BE2C (cell line): ENCODE measurements at regions not wholly inside any gene's neighbourhood (a gene's known extent, or its start where the extent isn't known, plus 50 kb on each side); places are given as distances from the start of the nearest gene placed in this dataset.
"Not testable (repeated sequence)": the region's sequence is repeated elsewhere in the genome, so short reads cannot be mapped to it uniquely, and the experiment has no call there.

Experiments
- DNase-seq: peaks from one replicate; pipeline ENCODE4 v3.0.0-alpha.2; 2020
- H3K27me3 ChIP-seq: fragments of 250-450 bp; sonication (Bioruptor Pico); 2 replicates; pipeline ENCODE4 v1.5.1; 2020; ENCODE audit warnings: mild to moderate bottlenecking
- H3K36me3 ChIP-seq: fragments of 250-450 bp; sonication (Bioruptor Pico); 2 replicates; pipeline ENCODE4 v1.5.1; 2020; ENCODE audit warnings: mild to moderate bottlenecking
- H3K4me1 ChIP-seq: fragments of 250-450 bp; sonication (Bioruptor Pico); 2 replicates; pipeline ENCODE4 v1.5.1; 2020
- H3K4me3 ChIP-seq: 2 replicates; pipeline ENCODE4 v1.5.1; 2011; ENCODE audit warnings: low read depth, low read length
- H3K9me3 ChIP-seq: fragments of 250-450 bp; sonication (Bioruptor Pico); 2 replicates; pipeline ENCODE4 v1.5.1; 2020
- TF ChIP-seq, protein P1 (sequence below): IDR thresholded peaks from 2 replicates; pipeline ENCODE4 v1.5.1; 2012; ENCODE audit warnings: mild to moderate bottlenecking, low read depth, low read length

DNA sequence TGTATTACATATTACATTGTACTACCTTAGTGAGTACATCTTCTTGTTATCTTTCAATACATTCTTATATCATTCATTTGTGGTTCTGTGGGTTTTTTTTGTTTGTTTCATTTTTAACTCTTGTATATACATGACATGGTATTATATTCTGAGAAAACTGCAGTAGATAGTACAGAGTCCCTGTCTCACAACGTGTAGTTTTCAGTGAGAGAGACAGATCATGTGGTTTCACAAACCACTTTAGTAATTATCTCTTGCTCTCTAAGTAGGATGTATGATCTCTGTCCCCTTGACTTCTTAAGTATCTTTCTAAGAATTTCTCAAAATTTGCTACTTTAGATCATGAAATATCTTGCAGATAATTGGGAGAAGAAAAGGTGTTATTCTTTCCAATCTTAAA lies 745.9 kb upstream of the CDH9 start:
- no peaks in the 10 kb centered on the region for H3K27me3 ChIP-seq
- H3K36me3 ChIP-seq: no peaks in the 10 kb centered on the region
- H3K4me1 ChIP-seq: no peaks in the 10 kb centered on the region
- H3K9me3 ChIP-seq: no peaks in the 10 kb centered on the region; the same call in 1 of the 2 replicates
- no peak overlapping the region for H3K4me3 ChIP-seq
- TF ChIP-seq, protein P1, sequence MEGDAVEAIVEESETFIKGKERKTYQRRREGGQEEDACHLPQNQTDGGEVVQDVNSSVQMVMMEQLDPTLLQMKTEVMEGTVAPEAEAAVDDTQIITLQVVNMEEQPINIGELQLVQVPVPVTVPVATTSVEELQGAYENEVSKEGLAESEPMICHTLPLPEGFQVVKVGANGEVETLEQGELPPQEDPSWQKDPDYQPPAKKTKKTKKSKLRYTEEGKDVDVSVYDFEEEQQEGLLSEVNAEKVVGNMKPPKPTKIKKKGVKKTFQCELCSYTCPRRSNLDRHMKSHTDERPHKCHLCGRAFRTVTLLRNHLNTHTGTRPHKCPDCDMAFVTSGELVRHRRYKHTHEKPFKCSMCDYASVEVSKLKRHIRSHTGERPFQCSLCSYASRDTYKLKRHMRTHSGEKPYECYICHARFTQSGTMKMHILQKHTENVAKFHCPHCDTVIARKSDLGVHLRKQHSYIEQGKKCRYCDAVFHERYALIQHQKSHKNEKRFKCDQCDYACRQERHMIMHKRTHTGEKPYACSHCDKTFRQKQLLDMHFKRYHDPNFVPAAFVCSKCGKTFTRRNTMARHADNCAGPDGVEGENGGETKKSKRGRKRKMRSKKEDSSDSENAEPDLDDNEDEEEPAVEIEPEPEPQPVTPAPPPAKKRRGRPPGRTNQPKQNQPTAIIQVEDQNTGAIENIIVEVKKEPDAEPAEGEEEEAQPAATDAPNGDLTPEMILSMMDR: no peak
- DNase-seq: no peak

DNA sequence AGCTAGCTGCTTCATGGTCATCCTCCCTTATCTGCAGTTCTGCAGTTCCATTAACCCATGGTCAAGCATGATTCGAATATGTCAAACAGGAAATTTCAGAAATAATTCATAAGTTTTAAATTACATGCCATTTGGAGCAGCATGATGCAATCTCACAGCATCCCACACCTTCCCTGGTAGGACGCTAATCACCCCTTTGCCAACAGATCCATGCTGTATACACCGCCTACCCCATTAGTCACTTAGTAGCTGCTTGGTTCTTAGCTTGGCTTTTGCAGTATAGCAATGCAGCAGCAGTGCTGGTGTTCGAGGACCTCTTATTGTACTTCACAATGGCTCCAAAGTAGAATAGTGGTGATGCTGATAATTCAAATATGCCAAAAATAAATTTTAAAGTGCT lies 739.7 kb upstream of the CDH9 start:
- Histone ChIP-seq H3K4me1 (no peaks in the 10 kb centered on the region), H3K4me3 (no peak overlapping the region), H3K36me3 (no peaks in the 10 kb centered on the region), H3K27me3 (no peaks in the 10 kb centered on the region), H3K9me3 (no peaks in the 10 kb centered on the region)
- DNase-seq: no peak
- TF ChIP-seq, protein P1: no peak

DNA sequence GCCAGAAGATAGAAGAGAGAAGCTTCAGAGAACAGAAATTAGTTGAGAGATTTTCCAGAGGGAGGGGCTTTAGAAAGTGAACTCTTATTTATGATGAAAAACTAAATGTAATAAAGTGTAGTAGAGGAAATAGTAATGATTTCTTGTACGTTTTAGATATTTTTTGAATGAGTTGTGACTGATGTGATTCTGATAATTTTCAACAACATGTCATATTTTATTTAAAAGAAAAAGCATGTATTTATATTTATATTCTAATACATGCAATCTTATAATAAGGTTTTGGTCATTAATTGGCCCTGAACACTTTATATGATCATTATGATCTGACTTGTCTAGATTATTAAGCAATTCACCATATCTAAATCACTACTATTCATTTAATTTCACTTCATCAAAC lies 735.2 kb upstream of the CDH9 start:
- Histone ChIP-seq H3K4me1 (no peaks in the 10 kb centered on the region), H3K36me3 (no peaks in the 10 kb centered on the region), H3K27me3 (no peaks in the 10 kb centered on the region), H3K9me3 (no peaks in the 10 kb centered on the region), H3K4me3 (no peak overlapping the region)
- TF ChIP-seq, protein P1: no peak
- no peak for DNase-seq

DNA sequence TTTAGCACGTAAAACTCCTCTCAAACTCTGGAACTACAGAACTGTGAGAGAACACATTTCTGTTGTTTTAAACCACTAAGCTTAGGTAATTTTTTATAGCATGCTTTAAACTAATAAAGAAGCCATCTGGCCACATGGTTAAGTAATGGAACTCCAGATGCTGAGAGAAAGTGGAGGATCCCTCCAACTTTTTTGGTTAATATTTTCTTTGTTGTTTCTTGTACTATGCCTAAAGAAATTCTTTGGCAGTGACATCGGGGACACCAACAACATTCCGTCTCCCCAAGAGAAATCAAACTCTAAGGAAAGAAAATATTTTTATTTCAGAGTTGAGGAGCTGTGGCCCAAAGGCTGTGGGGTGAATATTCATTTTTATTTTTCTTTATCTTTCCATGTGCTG lies 734.8 kb upstream of the CDH9 start:
- H3K4me1 ChIP-seq: no peaks in the 10 kb centered on the region
- H3K9me3 ChIP-seq: no peaks in the 10 kb centered on the region
- no peak for DNase-seq
- no peaks in the 10 kb centered on the region for H3K36me3 ChIP-seq
- TF ChIP-seq, protein P1: no peak
- H3K4me3 ChIP-seq: no peak overlapping the region
- H3K27me3 ChIP-seq: no peaks in the 10 kb centered on the region

DNA sequence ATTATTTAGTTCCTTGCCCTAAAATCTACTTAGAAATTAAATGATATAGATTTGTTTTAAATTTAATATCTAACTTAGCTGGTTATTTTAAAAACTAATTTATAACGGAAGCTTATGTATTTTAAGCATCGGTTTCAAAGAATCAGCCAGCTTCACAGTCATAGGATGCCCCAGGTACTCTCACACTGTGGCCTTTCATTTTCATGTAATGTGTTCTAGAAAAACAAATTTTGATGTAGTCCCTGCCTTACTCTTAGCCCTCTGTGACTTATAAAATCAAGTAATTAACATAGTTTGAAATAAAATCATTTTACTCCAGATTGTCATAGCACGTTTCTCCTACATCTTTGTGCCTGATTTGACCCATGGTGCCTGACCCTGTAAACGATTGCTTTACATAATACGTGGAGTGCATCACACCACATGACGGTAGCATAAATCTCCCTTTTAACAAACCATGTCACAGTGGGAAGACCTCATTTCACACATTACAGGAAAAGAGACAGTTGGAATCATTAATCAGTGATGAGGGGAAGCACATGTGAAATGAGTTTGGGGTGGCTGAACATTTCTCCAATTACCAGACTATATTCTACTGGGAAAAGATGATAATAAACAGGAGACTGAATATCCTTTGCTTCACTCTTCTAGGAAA lies 731.5 kb upstream of the CDH9 start:
- TF ChIP-seq, protein P1: no peak
- H3K36me3 ChIP-seq: no peaks in the 10 kb centered on the region
- H3K9me3 ChIP-seq: no peaks in the 10 kb centered on the region
- H3K4me1 ChIP-seq: no peaks in the 10 kb centered on the region
- DNase-seq: no peak
- no peaks in the 10 kb centered on the region for H3K27me3 ChIP-seq
- H3K4me3 ChIP-seq: no peak overlapping the region

DNA sequence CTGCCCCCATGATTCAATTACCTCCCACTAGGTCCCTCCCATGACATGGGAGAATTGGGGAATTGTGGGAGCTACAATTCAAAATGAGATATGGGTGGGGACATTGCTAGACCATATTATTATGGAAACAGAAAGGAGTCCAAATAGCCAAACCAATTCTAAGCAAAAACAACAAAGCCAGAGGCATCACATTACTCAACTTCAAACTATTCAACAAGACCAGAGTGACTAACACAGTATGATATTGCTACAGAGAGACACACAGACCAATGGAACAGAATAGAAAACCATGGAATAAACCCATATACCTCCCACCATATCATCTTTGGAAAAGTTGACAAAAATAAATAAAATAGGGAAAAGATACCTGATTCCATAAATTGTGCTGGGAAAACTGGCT lies 710.5 kb upstream of the CDH9 start:
- no peaks in the 10 kb centered on the region for H3K4me1 ChIP-seq
- H3K27me3 ChIP-seq: no peaks in the 10 kb centered on the region
- DNase-seq: no peak
- no peaks in the 10 kb centered on the region for H3K36me3 ChIP-seq
- TF ChIP-seq, protein P1: no peak
- H3K9me3 ChIP-seq: no peaks in the 10 kb centered on the region
- H3K4me3 ChIP-seq: no peak overlapping the region

DNA sequence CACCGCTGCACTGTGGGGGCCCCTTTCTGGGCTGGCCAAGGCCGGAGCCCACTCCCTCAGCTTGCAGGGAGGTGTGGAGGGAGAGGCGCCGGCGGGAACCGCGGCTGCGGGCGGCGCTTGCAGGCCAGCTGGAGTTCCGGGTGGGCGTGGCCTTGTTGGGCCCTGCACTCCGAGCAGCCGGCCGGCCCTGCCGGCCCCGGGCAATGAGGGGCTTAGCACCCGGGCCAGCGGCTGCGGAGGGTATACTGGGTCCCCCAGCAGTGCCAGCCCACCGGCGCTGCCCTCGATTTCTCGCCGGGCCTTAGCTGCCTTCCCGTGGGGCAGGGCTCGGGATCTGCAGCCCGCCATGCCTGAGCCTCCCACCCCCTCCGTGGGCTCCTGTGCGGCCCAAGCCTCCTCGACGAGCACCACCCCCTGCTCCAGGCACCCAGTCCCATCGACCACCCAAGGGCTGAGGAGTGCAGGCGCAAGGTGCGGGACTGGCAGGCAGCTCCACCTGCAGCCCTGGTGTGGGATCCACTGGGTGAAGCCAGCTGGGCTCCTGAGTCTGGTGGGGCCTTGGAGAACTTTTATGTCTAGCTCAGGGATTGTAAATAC lies 705.1 kb upstream of the CDH9 start:
- H3K27me3 ChIP-seq, H3K4me1 ChIP-seq, H3K9me3 ChIP-seq, H3K36me3 ChIP-seq, H3K4me3 ChIP-seq, DNase-seq: not testable (repeated sequence)
